ENCODE measurements at regions not wholly inside any gene's neighbourhood (a gene's known extent, or its start where the extent isn't known, plus 50 kb on each side); places are given as distances from the start of the nearest gene placed in this dataset.
"Not testable (repeated sequence)": the region's sequence is repeated elsewhere in the genome, so short reads cannot be mapped to it uniquely, and the experiment has no call there.

- DNase-seq: no peak
These were observed 51.8 kb upstream of the MYB start for GRCh38 chr6:135129136-135129856.

- peak; percentile 43 for DNase-seq
These were observed 52.7 kb upstream of the MYB start for GRCh38 chr6:135128268-135128914.

- DNase-seq: no peak
These were observed 54.4 kb upstream of the MYB start for GRCh38 chr6:135126729-135127128.

- no peak for DNase-seq
These were observed 55.1 kb upstream of the MYB start for GRCh38 chr6:135126034-135126433.

- DNase-seq: no peak
These were observed 59.7 kb upstream of the MYB start for GRCh38 chr6:135121434-135121833.

- peak; percentile 86 for DNase-seq
These were observed 62.9 kb upstream of the MYB start for GRCh38 chr6:135118134-135118730.

DNA sequence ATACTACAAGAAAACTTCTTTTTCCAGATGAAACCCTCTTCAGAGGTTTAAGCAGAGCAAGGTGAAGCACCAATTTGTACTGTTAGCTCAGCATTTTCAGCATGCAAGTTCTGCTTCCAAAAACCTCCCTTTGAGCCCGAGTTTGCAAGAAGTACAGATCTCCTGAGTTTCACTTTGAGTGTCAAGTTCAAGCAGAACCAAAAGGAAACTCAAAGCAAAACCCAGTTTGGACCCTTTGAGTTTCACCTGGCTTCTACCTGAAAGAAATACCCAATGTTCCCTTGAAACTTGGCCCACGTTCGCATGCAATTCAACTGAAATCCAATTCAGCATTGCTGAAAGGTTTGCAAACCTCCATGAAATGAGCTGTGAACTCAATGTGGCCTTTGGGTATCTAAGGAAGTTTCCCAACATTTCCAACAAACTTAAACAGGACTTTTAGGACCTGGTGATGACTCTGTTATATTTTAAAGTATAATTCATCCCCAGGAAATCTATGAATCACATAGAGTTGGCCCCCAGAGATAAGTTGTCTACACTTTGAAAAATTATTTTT lies 62.9 kb upstream of the HBS1L start:
- no peak for DNase-seq

GRCh38 chr6:135116571-135116970 lies 61.9 kb upstream of the HBS1L start:
- DNase-seq: no peak

GRCh38 chr6:135115834-135116233 lies 61.2 kb upstream of the HBS1L start:
- DNase-seq: peak; percentile 67

GRCh38 chr6:135115411-135115810 lies 60.8 kb upstream of the HBS1L start:
- no peak for DNase-seq

GRCh38 chr6:135114355-135115145 lies 59.9 kb upstream of the HBS1L start:
- DNase-seq: no peak

DNA sequence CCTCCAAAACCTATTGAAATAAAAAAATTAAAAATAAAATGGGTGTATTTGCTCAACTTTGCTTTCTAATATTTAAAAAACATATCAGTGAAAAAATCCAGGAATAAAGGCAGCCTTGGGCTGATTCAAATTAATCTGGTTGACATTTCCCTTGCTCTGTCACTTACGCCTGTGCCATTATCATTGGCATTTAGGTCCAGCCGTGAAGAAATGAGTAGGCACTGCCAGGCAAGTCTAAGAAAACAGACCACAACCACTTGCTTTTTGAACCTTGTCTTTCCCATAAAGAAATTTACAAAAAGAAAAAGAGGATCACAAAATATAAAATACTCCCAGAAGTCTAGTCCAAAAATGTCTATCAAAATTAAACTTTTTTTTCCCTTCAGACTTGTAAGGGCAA lies 59.2 kb upstream of the HBS1L start:
- DNase-seq: no peak

DNA sequence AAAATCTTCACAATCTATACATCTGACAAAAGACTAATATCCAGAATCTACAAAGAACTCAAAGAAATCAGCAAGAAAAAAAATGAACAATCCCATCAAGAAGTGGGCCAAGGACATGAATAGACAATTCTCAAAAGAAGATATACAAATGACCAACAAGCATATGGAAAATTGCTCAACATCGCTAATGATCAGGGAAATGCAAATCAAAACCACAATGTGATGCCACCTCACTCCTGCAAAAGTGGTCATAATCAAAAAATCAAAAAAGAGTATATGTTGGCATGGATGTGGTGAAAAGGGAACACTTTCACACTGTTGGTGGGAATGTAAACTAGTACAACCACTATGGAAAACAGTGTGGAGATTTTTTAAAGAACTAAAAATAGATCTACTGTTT lies 58.3 kb upstream of the HBS1L start:
- DNase-seq: not testable (repeated sequence)

- DNase-seq: peak; percentile 98
These were observed 55.7 kb upstream of the HBS1L start for GRCh38 chr6:135110261-135110781.

DNA sequence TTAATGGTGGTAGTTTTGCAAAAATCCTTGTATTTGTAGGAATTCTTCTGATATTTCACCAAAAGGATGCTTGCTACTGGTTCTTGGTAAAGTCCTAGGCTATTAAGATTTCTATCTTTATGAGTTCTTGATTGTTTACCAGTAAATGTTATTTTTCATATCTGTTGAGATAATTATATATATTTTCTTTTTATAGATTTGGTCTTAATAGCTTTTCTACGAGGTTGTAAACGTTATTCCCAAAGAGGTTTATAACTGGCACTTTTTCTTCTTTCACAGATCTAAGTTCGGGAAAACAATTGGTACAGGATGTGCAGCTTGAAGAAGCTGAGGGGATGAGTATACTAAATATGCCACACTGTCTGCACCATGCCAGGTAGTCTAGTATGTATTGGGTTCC lies 55.1 kb upstream of the HBS1L start:
- no peak for DNase-seq

DNA sequence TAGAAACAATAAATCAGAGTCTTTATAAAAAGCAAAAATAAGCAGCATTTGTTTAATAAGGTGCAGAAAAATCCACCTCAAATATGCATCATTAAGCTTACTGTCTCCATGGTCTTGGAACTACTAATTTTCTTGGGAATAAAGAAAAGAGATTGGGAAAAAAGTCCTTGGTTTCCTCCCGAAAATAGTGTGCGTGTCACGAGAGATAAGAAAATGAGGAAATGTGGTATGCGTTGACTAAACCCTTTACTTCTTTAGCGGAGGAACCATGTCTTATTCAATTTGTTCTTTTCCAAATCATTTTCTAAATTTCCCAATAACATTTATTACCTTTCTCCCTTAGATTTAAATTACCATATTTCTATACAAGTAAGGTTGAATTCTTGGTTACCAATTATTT lies 54.1 kb upstream of the HBS1L start:
- peak; percentile 66 for DNase-seq

GRCh38 chr6:135106611-135107010 lies 52.0 kb upstream of the HBS1L start:
- no peak for DNase-seq

- no peak for DNase-seq
These were observed 51.1 kb upstream of the HBS1L start for GRCh38 chr6:135105710-135106109.

GRCh38 chr6:135105299-135105698 lies 50.7 kb upstream of the HBS1L start:
- DNase-seq: no peak

Measured in OCI-M1 (cell line).